ENCODE measurements at regions not wholly inside any gene's neighbourhood (a gene's known extent, or its start where the extent isn't known, plus 50 kb on each side); places are given as distances from the start of the nearest gene placed in this dataset.

DNA sequence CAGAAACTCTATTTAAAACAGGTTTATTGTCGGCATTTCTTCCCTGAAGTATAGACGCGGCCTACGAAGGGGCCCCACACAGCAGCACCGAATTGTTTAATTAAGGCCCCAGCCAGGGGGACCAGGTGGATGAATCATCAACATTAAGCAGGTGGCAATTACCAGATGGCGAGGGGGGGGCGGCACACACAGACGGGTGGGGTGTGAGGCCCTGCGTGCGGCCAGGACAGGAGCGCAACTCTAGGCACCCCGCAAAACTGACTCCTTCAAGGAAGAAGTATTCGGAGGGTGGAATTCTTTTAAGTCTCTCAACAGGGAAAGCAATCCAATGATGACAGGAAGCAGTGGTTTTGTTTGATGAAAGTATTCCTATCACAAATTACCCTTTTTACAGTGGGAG, 830.4 kb downstream of the GALR1 start:
- no peak for FAIRE-seq

DNA sequence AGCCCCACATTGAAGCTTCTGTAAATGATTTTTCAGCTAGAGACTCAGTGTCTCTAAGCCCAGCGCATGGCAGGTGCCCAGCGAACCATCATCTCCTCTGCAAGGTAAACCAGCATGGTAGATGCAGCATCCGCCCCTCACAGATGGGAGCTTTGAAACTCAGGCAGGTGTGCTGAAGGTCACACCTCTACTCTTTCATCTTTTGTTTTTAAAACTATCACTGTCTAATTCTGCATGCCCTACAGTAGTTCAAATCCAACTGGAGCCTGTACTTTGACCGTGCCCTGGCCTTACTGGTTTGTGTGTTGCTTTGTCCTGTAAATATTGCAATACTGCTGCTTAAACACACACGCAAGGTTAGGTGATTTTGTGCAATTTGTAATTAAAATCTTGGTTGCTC, 831.1 kb downstream of the GALR1 start:
- FAIRE-seq = no peak

GRCh38 chr18:78082816-78083215, 833.2 kb downstream of the GALR1 start:
- no peak for FAIRE-seq

GRCh38 chr18:78085241-78086185, 835.9 kb downstream of the GALR1 start:
- no peak for FAIRE-seq

- FAIRE-seq = no peak
These were observed 837.3 kb downstream of the GALR1 start for GRCh38 chr18:78086931-78087330.

DNA sequence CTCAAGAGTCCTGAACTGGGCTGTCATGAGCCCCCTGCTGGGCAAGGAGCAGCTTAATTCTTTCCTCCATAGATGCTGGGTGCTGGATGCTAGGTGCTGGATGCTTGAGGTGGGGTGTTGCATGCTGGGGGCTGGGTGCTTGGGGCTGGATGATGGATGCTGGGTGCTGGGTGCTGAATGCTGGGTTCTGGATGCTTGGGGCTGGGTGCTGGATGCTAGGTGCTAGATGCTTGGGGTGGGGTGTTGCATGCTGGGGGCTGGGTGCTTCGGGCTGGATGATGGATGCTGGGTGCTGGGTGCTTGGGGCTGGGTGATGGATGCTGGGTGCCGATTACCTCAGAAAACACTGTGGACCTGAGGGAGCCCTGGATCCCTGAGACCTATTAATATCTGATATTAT, 837.7 kb downstream of the GALR1 start:
- FAIRE-seq = no peak

- no peak for FAIRE-seq
These were observed 840.9 kb downstream of the GALR1 start for GRCh38 chr18:78090584-78090983.

GRCh38 chr18:78092901-78093300, 843.3 kb downstream of the GALR1 start:
- no peak for FAIRE-seq

DNA sequence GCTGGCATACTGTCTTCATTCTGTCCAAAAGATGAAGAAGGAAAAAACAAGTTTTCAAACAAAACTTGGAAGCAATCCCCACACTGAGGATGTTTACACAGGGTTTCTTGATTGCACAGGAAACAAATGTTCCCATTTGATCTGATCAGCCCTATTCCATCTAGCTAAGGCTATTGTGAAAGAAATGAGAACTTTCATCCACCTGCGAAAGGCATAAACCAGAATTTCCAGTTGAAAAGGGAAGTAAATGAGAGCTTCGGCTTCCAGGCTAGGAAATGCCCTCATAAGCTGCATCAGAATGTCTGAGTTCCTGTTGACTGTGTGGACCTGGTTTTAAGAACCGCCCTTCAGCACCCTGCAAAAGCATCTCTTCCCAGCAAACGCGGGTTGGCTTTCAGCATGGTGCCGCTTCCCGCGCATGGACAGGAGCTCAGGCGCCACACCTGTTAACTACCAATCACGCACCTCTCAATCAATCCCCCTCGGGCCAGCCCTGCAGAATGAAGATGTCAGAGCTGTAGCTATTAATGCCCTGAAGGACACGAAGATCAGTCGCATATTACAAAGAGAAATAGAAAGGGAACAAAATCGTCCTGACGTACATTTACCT, 850.4 kb downstream of the GALR1 start:
- FAIRE-seq = no peak

DNA sequence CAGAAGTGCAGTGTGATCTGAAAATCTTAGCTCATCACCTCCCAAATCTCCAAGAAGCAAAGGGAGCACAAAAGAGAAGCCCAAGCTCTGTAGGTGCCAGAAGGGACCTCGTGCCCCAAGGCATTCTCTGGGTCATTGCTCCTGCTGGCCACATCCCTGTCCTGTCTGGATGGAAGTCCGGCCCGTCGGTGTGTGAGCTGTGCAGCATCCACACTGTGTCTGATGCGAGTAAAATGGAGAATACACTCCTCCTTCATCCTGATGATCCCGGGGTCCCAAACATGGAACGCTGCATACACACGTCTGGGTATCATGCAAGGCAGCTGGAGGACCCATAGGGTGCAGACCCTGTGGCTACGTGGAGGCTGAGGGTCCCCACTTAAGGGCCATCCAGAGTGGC, 851.4 kb downstream of the GALR1 start:
- no peak for FAIRE-seq

DNA sequence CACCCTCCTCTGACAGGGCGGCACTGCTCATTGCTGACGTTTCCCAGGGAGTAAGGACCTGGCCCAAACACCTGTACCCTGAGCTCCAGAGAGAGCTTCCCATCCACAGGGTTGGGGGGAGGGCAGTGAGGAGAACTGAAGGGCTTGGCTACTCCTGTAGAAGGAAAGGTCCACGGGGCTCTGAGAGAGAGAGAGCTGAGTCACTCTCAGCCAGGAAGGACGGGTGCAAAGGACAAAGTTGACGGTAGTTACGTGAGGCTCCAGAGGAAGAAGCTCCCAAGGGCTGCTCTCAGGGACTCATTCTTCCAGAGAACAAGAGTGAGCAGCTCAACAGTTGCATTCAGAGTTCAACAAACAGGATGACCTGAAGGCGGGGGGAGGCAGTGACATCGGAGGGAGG, 852.5 kb downstream of the GALR1 start:
- no peak for FAIRE-seq

- FAIRE-seq = no peak
These were observed 856.0 kb downstream of the GALR1 start for GRCh38 chr18:78105611-78106010.

- FAIRE-seq = no peak
These were observed 857.3 kb downstream of the GALR1 start for GRCh38 chr18:78106946-78107345.

- FAIRE-seq = no peak
These were observed 857.7 kb downstream of the GALR1 start for GRCh38 chr18:78107363-78107762.

GRCh38 chr18:78108554-78108953, 858.9 kb downstream of the GALR1 start:
- no peak for FAIRE-seq

- no peak for FAIRE-seq
These were observed 863.7 kb downstream of the GALR1 start for GRCh38 chr18:78113136-78113939.

- FAIRE-seq = no peak
These were observed 864.2 kb downstream of the GALR1 start for GRCh38 chr18:78113940-78114251.

DNA sequence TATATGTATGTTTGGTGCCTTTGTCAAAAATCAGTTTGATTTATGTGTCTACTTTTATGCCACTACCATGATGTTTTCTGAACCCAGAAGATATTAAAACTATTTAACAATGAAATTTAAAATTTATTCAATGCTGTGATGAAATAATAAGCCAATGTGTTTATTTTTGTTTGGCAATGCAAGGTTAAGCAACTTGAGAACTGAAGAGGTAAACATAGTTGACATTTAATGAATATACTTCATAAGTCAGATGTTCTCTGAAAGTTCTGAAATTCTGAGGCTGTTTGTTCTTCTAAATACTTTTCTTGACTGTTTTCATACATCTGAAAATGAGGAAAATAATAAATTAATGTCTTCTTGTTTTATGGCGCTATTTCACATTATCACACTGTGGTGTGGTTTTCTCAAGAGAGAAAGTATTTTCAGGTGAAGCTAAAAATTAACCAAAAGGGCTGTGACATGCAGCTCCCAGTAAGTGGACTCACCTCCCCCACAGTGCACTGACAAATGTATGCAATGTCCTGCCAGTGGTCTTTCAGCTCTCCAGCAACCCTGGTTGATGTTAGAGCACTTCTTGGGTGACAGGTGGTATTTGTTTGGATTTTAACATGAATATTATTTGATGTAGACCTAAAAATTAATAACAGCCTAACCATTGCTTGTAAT, 863.6 kb upstream of the SALL3 start:
- FAIRE-seq = no peak

- no peak for FAIRE-seq
These were observed 856.3 kb upstream of the SALL3 start for GRCh38 chr18:78123144-78123909.

GRCh38 chr18:78123926-78124797, 855.5 kb upstream of the SALL3 start:
- no peak for FAIRE-seq

- FAIRE-seq = no peak
These were observed 854.3 kb upstream of the SALL3 start for GRCh38 chr18:78125206-78125896.
